Right lobe of liver (tissue), 4 donors: ENCODE measurements at regions not wholly inside any gene's neighbourhood (a gene's known extent, or its start where the extent isn't known, plus 50 kb on each side); places are given as distances from the start of the nearest gene placed in this dataset.

Source experiments
- POLR2A ChIP-seq: fragments of 450-650 bp; IDR thresholded peaks from one replicate; pipeline ENCODE4 v1.6.1; 2017; ENCODE audit warnings: antibody characterized with exemption, mild to moderate bottlenecking
- TF ChIP-seq, protein P1 (sequence below), 4 donors: fragments of 200-600 bp in 3 of 4; fragments of 450-650 bp in 1 of 4; IDR thresholded peaks; one replicate each; pipeline versions ENCODE4 v1.5.1 to v1.8.0; 2016 to 2022; ENCODE audit warnings: antibody characterized with exemption in 4 of 4, mild to moderate bottlenecking in 2 of 4
- donor health status: DM: no; HTN: no; CAD: no.
- donor health status: DM: no; HTN: no; CAD: no.
- donor health status: DM: no; HTN: yes; CAD: no.

- TF ChIP-seq, protein P1, sequence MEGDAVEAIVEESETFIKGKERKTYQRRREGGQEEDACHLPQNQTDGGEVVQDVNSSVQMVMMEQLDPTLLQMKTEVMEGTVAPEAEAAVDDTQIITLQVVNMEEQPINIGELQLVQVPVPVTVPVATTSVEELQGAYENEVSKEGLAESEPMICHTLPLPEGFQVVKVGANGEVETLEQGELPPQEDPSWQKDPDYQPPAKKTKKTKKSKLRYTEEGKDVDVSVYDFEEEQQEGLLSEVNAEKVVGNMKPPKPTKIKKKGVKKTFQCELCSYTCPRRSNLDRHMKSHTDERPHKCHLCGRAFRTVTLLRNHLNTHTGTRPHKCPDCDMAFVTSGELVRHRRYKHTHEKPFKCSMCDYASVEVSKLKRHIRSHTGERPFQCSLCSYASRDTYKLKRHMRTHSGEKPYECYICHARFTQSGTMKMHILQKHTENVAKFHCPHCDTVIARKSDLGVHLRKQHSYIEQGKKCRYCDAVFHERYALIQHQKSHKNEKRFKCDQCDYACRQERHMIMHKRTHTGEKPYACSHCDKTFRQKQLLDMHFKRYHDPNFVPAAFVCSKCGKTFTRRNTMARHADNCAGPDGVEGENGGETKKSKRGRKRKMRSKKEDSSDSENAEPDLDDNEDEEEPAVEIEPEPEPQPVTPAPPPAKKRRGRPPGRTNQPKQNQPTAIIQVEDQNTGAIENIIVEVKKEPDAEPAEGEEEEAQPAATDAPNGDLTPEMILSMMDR (IDR thresholded peaks at IDR 0.05): no peak
- TF ChIP-seq POLR2A: no peak
Observed at GRCh38 chr1:157239936-157240335, 101.7 kb upstream of the ETV3 start.
